ENCODE measurements at regions not wholly inside any gene's neighbourhood (a gene's known extent, or its start where the extent isn't known, plus 50 kb on each side); places are given as distances from the start of the nearest gene placed in this dataset.

- no peak for DNase-seq (ENCODE audit: low read depth, low spot score)
- Histone ChIP-seq H3K9me3 (ENCODE audit: control insufficient read depth, insufficient read depth, low read depth, low read length) (no peaks in the 10 kb centered on the region), H3K36me3 (ENCODE audit: control insufficient read depth, insufficient read depth, low read length) (no peaks in the 10 kb centered on the region), H3K27me3 (ENCODE audit: control insufficient read depth, insufficient read depth, low read length) (no peaks in the 10 kb centered on the region), H3K4me3 (ENCODE audit: low read depth in 2 of 2, low read length in 2 of 2) (no peak overlapping the region), H3K4me1 (ENCODE audit: control insufficient read depth, insufficient read depth, low read length) (no peaks in the 10 kb centered on the region), H3K27ac (ENCODE audit: low read length) (no peak overlapping the region)
- no peak for ATAC-seq
- no TSS peak for BruUV-seq (replicated peaks)
- TF ChIP-seq REST (IDR thresholded peaks at IDR 0.05; ENCODE audit: insufficient read depth in 1 of 2, low read depth in 2 of 2, low read length in 1 of 2) (no peak), POLR2AphosphoS5 (IDR thresholded peaks at IDR 0.05; ENCODE audit: low read depth, low read length) (no peak), CTCF (IDR thresholded peaks at IDR 0.05) (no peak), TCF7L2 (IDR thresholded peaks at IDR 0.05; ENCODE audit: low read depth, low read length) (no peak), SIN3A (IDR thresholded peaks at IDR 0.05; ENCODE audit: borderline replicate concordance, insufficient read depth, low read depth, low read length) (no peak)
- CTCF ChIA-PET, result no interaction called here
- in situ Hi-C loops (cut with HindIII; ENCODE audit: low pct_unique_long_range_greater_than_20kb, low sequenced_read_pairs) (no loop called here), intact Hi-C loops (cut with micrococcal nuclease; ENCODE audit: unreplicated experiment) (no loop called here)
- POLR2A ChIA-PET, result no interaction called here
Observed at GRCh38 chr5:97644206-97644605, 461.2 kb upstream of the RIOK2 start.

- Histone ChIP-seq H3K27ac (ENCODE audit: low read length) (no peak overlapping the region), H3K9me3 (ENCODE audit: control insufficient read depth, insufficient read depth, low read depth, low read length) (no peaks in the 10 kb centered on the region), H3K4me3 (ENCODE audit: low read depth in 2 of 2, low read length in 2 of 2) (no peak overlapping the region), H3K4me1 (ENCODE audit: control insufficient read depth, insufficient read depth, low read length) (no peaks in the 10 kb centered on the region), H3K27me3 (ENCODE audit: control insufficient read depth, insufficient read depth, low read length) (no peaks in the 10 kb centered on the region), H3K36me3 (ENCODE audit: control insufficient read depth, insufficient read depth, low read length) (no peaks in the 10 kb centered on the region)
- no peak for ATAC-seq
- no peak for DNase-seq (ENCODE audit: low read depth, low spot score)
- in situ Hi-C loops (cut with HindIII; ENCODE audit: low pct_unique_long_range_greater_than_20kb, low sequenced_read_pairs), result no loop called here
- CTCF ChIA-PET, result no interaction called here
- no peak for TF ChIP-seq POLR2AphosphoS5 (IDR thresholded peaks at IDR 0.05; ENCODE audit: low read depth, low read length)
- intact Hi-C loops (cut with micrococcal nuclease; ENCODE audit: unreplicated experiment), result no loop called here
- POLR2A ChIA-PET, result no interaction called here
- BruUV-seq (replicated peaks), result no TSS peak
Observed at GRCh38 chr5:97644896-97645295, 461.8 kb upstream of the RIOK2 start.

- no TSS peak for BruUV-seq (replicated peaks)
- Histone ChIP-seq H3K9me3 (ENCODE audit: control insufficient read depth, insufficient read depth, low read depth, low read length) (no peaks in the 10 kb centered on the region), H3K36me3 (ENCODE audit: control insufficient read depth, insufficient read depth, low read length) (no peaks in the 10 kb centered on the region), H3K27ac (ENCODE audit: low read length) (no peak overlapping the region), H3K27me3 (ENCODE audit: control insufficient read depth, insufficient read depth, low read length) (no peaks in the 10 kb centered on the region), H3K4me1 (ENCODE audit: control insufficient read depth, insufficient read depth, low read length) (no peaks in the 10 kb centered on the region), H3K4me3 (ENCODE audit: low read depth in 2 of 2, low read length in 2 of 2) (no peak overlapping the region)
- ATAC-seq, result no peak
- in situ Hi-C loops (cut with HindIII; ENCODE audit: low pct_unique_long_range_greater_than_20kb, low sequenced_read_pairs), result no loop called here
- DNase-seq (ENCODE audit: low read depth, low spot score), result no peak
- CTCF ChIA-PET, result no interaction called here
- TF ChIP-seq POLR2AphosphoS5 (IDR thresholded peaks at IDR 0.05; ENCODE audit: low read depth, low read length) (no peak), TCF7L2 (IDR thresholded peaks at IDR 0.05; ENCODE audit: low read depth, low read length) (no peak), REST (IDR thresholded peaks at IDR 0.05; ENCODE audit: insufficient read depth in 1 of 2, low read depth in 2 of 2, low read length in 1 of 2) (no peak), SIN3A (IDR thresholded peaks at IDR 0.05; ENCODE audit: borderline replicate concordance, insufficient read depth, low read depth, low read length) (no peak), CTCF (IDR thresholded peaks at IDR 0.05) (no peak)
- intact Hi-C loops (cut with micrococcal nuclease; ENCODE audit: unreplicated experiment), result no loop called here
- POLR2A ChIA-PET, result no interaction called here
Observed at GRCh38 chr5:97657239-97657638, 474.2 kb upstream of the RIOK2 start.
